Chondrocyte (in vitro differentiated cells): ENCODE measurements at regions not wholly inside any gene's neighbourhood (a gene's known extent, or its start where the extent isn't known, plus 50 kb on each side); places are given as distances from the start of the nearest gene placed in this dataset.

Source experiments
- DNase-seq: peaks from one replicate; pipeline ENCODE4 v3.0.0; 2021; ENCODE audit warnings: mixed read lengths, low spot score
- H3K27ac Mint-ChIP-seq: one replicate; pipeline ENCODE4 v1.8.0; 2021; ENCODE audit warnings: mild to moderate bottlenecking, moderate library complexity, mixed read lengths; ENCODE audit not compliant: unreplicated experiment
- H3K27me3 Mint-ChIP-seq: 2 replicates; pipeline ENCODE4 v1.8.0; 2021; ENCODE audit warnings: low read depth, mixed read lengths
- H3K36me3 Mint-ChIP-seq: 2 replicates; pipeline ENCODE4 v1.8.0; 2021; ENCODE audit warnings: low read depth, mixed read lengths
- H3K4me1 Mint-ChIP-seq: 2 replicates; pipeline ENCODE4 v1.8.0; 2021; ENCODE audit warnings: low read depth, mild to moderate bottlenecking, mixed read lengths
- H3K4me3 Mint-ChIP-seq: one replicate; pipeline ENCODE4 v1.8.0; 2021; ENCODE audit warnings: mild to moderate bottlenecking, moderate library complexity, mixed read lengths; ENCODE audit not compliant: unreplicated experiment
- H3K9me3 Mint-ChIP-seq: 2 replicates; pipeline ENCODE4 v1.8.0; 2021; ENCODE audit warnings: low read depth, mixed read lengths
- CTCF ChIP-seq: fragments of 200-600 bp; sonication (generic); IDR thresholded peaks from 2 replicates; pipeline ENCODE4 v1.5.0; 2021; ENCODE audit warnings: antibody characterized with exemption, mild to moderate bottlenecking, moderate library complexity

GRCh38 chr5:173411791-173412555, 83.8 kb upstream of the STC2 start:
- no peak for DNase-seq
- Mint-ChIP-seq H3K4me3 (no peak overlapping the region), H3K9me3 (peaks cover under 1% of the 10 kb centered on the region), H3K4me1 (peaks cover 24% of the 10 kb centered on the region), H3K27ac (no peak overlapping the region), H3K36me3 (peaks cover 1% of the 10 kb centered on the region), H3K27me3 (no peaks in the 10 kb centered on the region)
- no peak for TF ChIP-seq CTCF

GRCh38 chr5:173410459-173411233, 82.4 kb upstream of the STC2 start:
- Mint-ChIP-seq H3K36me3 (no peaks in the 10 kb centered on the region), H3K27me3 (no peaks in the 10 kb centered on the region), H3K27ac (no peak overlapping the region), H3K4me3 (no peak overlapping the region), H3K4me1 (peaks cover 24% of the 10 kb centered on the region), H3K9me3 (no peaks in the 10 kb centered on the region)
- no peak for DNase-seq
- no peak for TF ChIP-seq CTCF

- no peak for DNase-seq
- Mint-ChIP-seq H3K4me3 (no peak overlapping the region), H3K4me1 (peaks cover 24% of the 10 kb centered on the region), H3K9me3 (no peaks in the 10 kb centered on the region), H3K27ac (no peak overlapping the region), H3K36me3 (no peaks in the 10 kb centered on the region), H3K27me3 (no peaks in the 10 kb centered on the region)
- no peak for TF ChIP-seq CTCF
Measured at GRCh38 chr5:173408946-173409345, 80.7 kb upstream of the STC2 start.

GRCh38 chr5:173399851-173400250, 71.6 kb upstream of the STC2 start:
- DNase-seq, result no peak
- TF ChIP-seq CTCF, result no peak

GRCh38 chr5:173397516-173397915, 69.3 kb upstream of the STC2 start:
- peaks cover 9% of the 10 kb centered on the region for H3K9me3 Mint-ChIP-seq
- H3K27ac Mint-ChIP-seq, result peak overlapping the region; percentile 18
- DNase-seq, result no peak
- H3K36me3 Mint-ChIP-seq, result peaks cover 3% of the 10 kb centered on the region
- H3K27me3 Mint-ChIP-seq, result no peaks in the 10 kb centered on the region
- H3K4me3 Mint-ChIP-seq, result no peak overlapping the region
- no peak for TF ChIP-seq CTCF
- peaks cover 28% of the 10 kb centered on the region for H3K4me1 Mint-ChIP-seq

More at GRCh38 chr5:173399851-173400250, 71.6 kb upstream of the STC2 start:
- H3K4me3 Mint-ChIP-seq, result no peak overlapping the region
- peaks cover 26% of the 10 kb centered on the region for H3K4me1 Mint-ChIP-seq
- H3K9me3 Mint-ChIP-seq, result peaks cover 5% of the 10 kb centered on the region
- no peak overlapping the region for H3K27ac Mint-ChIP-seq
- H3K27me3 Mint-ChIP-seq, result no peaks in the 10 kb centered on the region
- no peaks in the 10 kb centered on the region for H3K36me3 Mint-ChIP-seq
